ENCODE measurements at regions not wholly inside any gene's neighbourhood (a gene's known extent, or its start where the extent isn't known, plus 50 kb on each side); places are given as distances from the start of the nearest gene placed in this dataset.

DNA sequence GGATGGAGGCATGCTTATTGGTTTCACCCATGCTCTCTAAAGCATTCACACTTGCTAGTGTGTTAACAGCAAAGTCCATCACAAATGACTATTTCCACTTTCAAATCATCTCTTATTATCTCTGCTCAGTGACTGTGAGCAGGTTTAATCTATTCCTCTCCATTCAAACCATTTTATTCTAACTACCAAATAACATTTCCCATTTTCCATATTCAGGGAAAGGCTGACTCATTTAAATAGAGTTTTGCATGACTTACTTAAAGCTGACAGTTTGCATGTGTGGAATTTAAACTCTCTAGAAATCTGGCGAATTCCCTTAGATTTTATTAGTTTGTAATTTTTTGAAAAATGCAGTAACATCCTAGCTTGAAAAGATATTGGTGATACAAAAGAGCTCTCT, 615.7 kb upstream of the LRRC4C start:
- Histone ChIP-seq H4K20me1 (ENCODE audit: insufficient read depth, low read length) (no peaks in the 10 kb centered on the region), H3K9me3 (ENCODE audit: low read length) (no peaks in the 10 kb centered on the region), H3K36me3 (ENCODE audit: insufficient read depth, low read length) (no peaks in the 10 kb centered on the region), H3K4me1 (ENCODE audit: insufficient read depth, low read length, poor library complexity, severe bottlenecking) (no peaks in the 10 kb centered on the region), H3K4me2 (ENCODE audit: low read length) (no peak overlapping the region), H3K4me3 (ENCODE audit: low read depth, low read length, poor library complexity, severe bottlenecking) (no peak overlapping the region), H3K9me2 (ENCODE audit: insufficient read depth, low read length) (no peaks in the 10 kb centered on the region), H3K79me2 (ENCODE audit: insufficient read depth, low read depth, low read length) (no peaks in the 10 kb centered on the region), H3K27ac (ENCODE audit: low read depth, low read length, poor library complexity, severe bottlenecking) (no peak overlapping the region), H2AFZ (ENCODE audit: low read length) (no peak overlapping the region)
- no TSS peak for BruUV-seq (replicated peaks)
- POLR2A ChIA-PET = no interaction called here
- intact Hi-C loops (cut with micrococcal nuclease; ENCODE audit: unreplicated experiment) = no loop called here
- CTCF ChIA-PET (ENCODE audit: unreplicated experiment) = no interaction called here
- TF ChIP-seq, protein P1, sequence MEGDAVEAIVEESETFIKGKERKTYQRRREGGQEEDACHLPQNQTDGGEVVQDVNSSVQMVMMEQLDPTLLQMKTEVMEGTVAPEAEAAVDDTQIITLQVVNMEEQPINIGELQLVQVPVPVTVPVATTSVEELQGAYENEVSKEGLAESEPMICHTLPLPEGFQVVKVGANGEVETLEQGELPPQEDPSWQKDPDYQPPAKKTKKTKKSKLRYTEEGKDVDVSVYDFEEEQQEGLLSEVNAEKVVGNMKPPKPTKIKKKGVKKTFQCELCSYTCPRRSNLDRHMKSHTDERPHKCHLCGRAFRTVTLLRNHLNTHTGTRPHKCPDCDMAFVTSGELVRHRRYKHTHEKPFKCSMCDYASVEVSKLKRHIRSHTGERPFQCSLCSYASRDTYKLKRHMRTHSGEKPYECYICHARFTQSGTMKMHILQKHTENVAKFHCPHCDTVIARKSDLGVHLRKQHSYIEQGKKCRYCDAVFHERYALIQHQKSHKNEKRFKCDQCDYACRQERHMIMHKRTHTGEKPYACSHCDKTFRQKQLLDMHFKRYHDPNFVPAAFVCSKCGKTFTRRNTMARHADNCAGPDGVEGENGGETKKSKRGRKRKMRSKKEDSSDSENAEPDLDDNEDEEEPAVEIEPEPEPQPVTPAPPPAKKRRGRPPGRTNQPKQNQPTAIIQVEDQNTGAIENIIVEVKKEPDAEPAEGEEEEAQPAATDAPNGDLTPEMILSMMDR (conservative IDR thresholded peaks at IDR 0.05; ENCODE audit: low read length) = no peak
- no peak for TF ChIP-seq EZH2phosphoT487 (IDR thresholded peaks at IDR 0.05; ENCODE audit: borderline replicate concordance, low read depth, low read length)
- DNase-seq (ENCODE audit: low spot score) = no peak

DNA sequence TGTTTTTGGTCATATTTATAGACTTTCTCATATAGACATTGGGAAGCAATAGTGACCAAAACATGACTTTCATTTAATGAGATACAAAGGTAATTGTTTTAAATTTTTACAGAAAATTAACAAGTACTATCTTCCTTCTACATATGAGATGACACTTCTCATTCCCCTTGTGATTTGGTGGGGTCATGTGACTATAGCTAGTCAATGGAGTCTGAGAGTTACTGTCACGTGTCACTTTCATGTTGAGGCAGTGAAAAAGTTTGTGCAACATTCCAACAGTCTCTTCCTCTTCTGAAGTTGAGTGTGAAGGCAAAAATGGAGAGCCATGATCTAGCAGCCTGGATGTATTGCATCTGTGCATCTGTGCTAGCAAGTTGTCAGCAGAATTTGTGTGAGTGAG, 618.3 kb upstream of the LRRC4C start:
- ChIA-PET POLR2A (no interaction called here), CTCF (ENCODE audit: unreplicated experiment) (no interaction called here)
- intact Hi-C loops (cut with micrococcal nuclease; ENCODE audit: unreplicated experiment) = no loop called here
- no peak for DNase-seq (ENCODE audit: low spot score)
- Histone ChIP-seq H3K4me1 (ENCODE audit: insufficient read depth, low read length, poor library complexity, severe bottlenecking) (no peaks in the 10 kb centered on the region), H3K79me2 (ENCODE audit: insufficient read depth, low read depth, low read length) (no peaks in the 10 kb centered on the region), H3K9me3 (ENCODE audit: low read length) (no peaks in the 10 kb centered on the region), H4K20me1 (ENCODE audit: insufficient read depth, low read length) (no peaks in the 10 kb centered on the region), H3K9me2 (ENCODE audit: insufficient read depth, low read length) (no peaks in the 10 kb centered on the region), H3K36me3 (ENCODE audit: insufficient read depth, low read length) (no peaks in the 10 kb centered on the region), H3K4me3 (ENCODE audit: low read depth, low read length, poor library complexity, severe bottlenecking) (no peak overlapping the region), H3K4me2 (ENCODE audit: low read length) (no peak overlapping the region), H3K27ac (ENCODE audit: low read depth, low read length, poor library complexity, severe bottlenecking) (no peak overlapping the region), H2AFZ (ENCODE audit: low read length) (no peak overlapping the region)
- no peak for TF ChIP-seq EZH2phosphoT487 (IDR thresholded peaks at IDR 0.05; ENCODE audit: borderline replicate concordance, low read depth, low read length)
- TF ChIP-seq, protein P1 (conservative IDR thresholded peaks at IDR 0.05; ENCODE audit: low read length) = no peak
- no TSS peak for BruUV-seq (replicated peaks)

DNA sequence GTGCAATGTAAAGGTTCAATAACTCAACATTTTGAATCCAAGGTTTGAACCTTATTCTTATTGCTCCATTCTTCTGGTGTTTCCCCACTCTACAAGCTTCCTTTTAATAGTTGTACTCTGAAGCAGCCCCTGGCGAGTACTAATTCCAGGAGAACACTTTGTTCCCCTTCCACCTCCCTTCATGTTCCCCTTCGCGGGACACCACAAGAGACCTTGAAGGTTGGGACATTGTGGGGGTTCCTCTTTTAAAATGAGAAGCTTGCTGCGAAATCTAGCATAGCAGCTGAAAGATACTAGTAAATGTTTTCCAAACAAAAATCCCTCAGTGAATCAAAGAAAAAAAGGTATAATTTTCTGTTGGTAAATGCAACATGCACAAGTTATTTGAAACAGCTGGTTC, 626.3 kb upstream of the LRRC4C start:
- intact Hi-C loops (cut with micrococcal nuclease; ENCODE audit: unreplicated experiment) = no loop called here
- POLR2A ChIA-PET = interaction anchor here (1.6 kb wide), 1 partner anchor 23 kb away, joined by 7 read pairs; no protein-coding TSS in a partner anchor
- Histone ChIP-seq H3K4me1 (ENCODE audit: insufficient read depth, low read length, poor library complexity, severe bottlenecking) (no peaks in the 10 kb centered on the region), H3K27ac (ENCODE audit: low read depth, low read length, poor library complexity, severe bottlenecking) (no peak overlapping the region), H3K9me3 (ENCODE audit: low read length) (no peaks in the 10 kb centered on the region), H3K79me2 (ENCODE audit: insufficient read depth, low read depth, low read length) (no peaks in the 10 kb centered on the region), H3K36me3 (ENCODE audit: insufficient read depth, low read length) (no peaks in the 10 kb centered on the region), H2AFZ (ENCODE audit: low read length) (no peak overlapping the region), H3K4me3 (ENCODE audit: low read depth, low read length, poor library complexity, severe bottlenecking) (no peak overlapping the region), H3K4me2 (ENCODE audit: low read length) (no peak overlapping the region), H4K20me1 (ENCODE audit: insufficient read depth, low read length) (no peaks in the 10 kb centered on the region), H3K9me2 (ENCODE audit: insufficient read depth, low read length) (no peaks in the 10 kb centered on the region)
- CTCF ChIA-PET (ENCODE audit: unreplicated experiment) = no interaction called here
- TF ChIP-seq EZH2phosphoT487 (IDR thresholded peaks at IDR 0.05; ENCODE audit: borderline replicate concordance, low read depth, low read length) = no peak
- TF ChIP-seq, protein P1 (conservative IDR thresholded peaks at IDR 0.05; ENCODE audit: low read length) = no peak
- DNase-seq (ENCODE audit: low spot score) = no peak
- BruUV-seq (replicated peaks) = no TSS peak

Measured in OCI-LY7 (cell line).